ENCODE measurements at regions not wholly inside any gene's neighbourhood (a gene's known extent, or its start where the extent isn't known, plus 50 kb on each side); places are given as distances from the start of the nearest gene placed in this dataset.
A peak's percentile ranks its signal among the peaks of the same experiment; 100 is the strongest.
"Not testable (repeated sequence)": the region's sequence is repeated elsewhere in the genome, so short reads cannot be mapped to it uniquely, and the experiment has no call there.

- DNase-seq (ENCODE audit: low spot score): no peak
- no peak for FAIRE-seq
Observed at GRCh38 chr5:24112420-24112819, 532.4 kb downstream of the CDH10 start.

GRCh38 chr5:24118351-24118750 is 526.4 kb downstream of the CDH10 start:
- DNase-seq (ENCODE audit: low spot score): no peak
- no peak for FAIRE-seq

GRCh38 chr5:24135536-24135935 is 509.2 kb downstream of the CDH10 start:
- FAIRE-seq (no peak), DNase-seq (ENCODE audit: low spot score) (no peak)

GRCh38 chr5:24141046-24141445 is 503.7 kb downstream of the CDH10 start:
- no peak for DNase-seq (ENCODE audit: low spot score)
- FAIRE-seq: no peak

GRCh38 chr5:24142341-24142740 is 502.4 kb downstream of the CDH10 start:
- DNase-seq (ENCODE audit: low spot score) (no peak), FAIRE-seq (no peak)

- no peak for DNase-seq (ENCODE audit: low spot score)
- FAIRE-seq: no peak
Observed at GRCh38 chr5:24145806-24146205, 499.0 kb downstream of the CDH10 start.

- FAIRE-seq: no peak
Observed at GRCh38 chr5:24161559-24161958, 483.2 kb downstream of the CDH10 start.

GRCh38 chr5:24162343-24162742 is 482.4 kb downstream of the CDH10 start:
- FAIRE-seq: no peak
- no peak for DNase-seq (ENCODE audit: low spot score)

More at GRCh38 chr5:24161559-24161958, 483.2 kb downstream of the CDH10 start:
- peak; percentile 6 for DNase-seq (ENCODE audit: low spot score)

- FAIRE-seq (peak; percentile 32), DNase-seq (ENCODE audit: low spot score) (peak; percentile 9)
Observed at GRCh38 chr5:24163091-24163490, 481.7 kb downstream of the CDH10 start.

GRCh38 chr5:24167806-24168205 is 477.0 kb downstream of the CDH10 start:
- FAIRE-seq (no peak), DNase-seq (ENCODE audit: low spot score) (no peak)

GRCh38 chr5:24170026-24170425 is 474.8 kb downstream of the CDH10 start:
- DNase-seq (ENCODE audit: low spot score) (no peak), FAIRE-seq (no peak)

- FAIRE-seq: peak; percentile 32
- not testable (repeated sequence) for DNase-seq (ENCODE audit: low spot score)
Observed at GRCh38 chr5:24170930-24171329, 473.8 kb downstream of the CDH10 start.

- no peak for DNase-seq (ENCODE audit: low spot score)
- no peak for FAIRE-seq
Observed at GRCh38 chr5:24177821-24178220, 467.0 kb downstream of the CDH10 start.

GRCh38 chr5:24183981-24184380 is 460.8 kb downstream of the CDH10 start:
- FAIRE-seq (no peak), DNase-seq (ENCODE audit: low spot score) (no peak)

GRCh38 chr5:24188216-24188925 is 456.4 kb downstream of the CDH10 start:
- DNase-seq (ENCODE audit: low spot score) (no peak), FAIRE-seq (no peak)

GRCh38 chr5:24196789-24197188 is 448.0 kb downstream of the CDH10 start:
- no peak for FAIRE-seq
- DNase-seq (ENCODE audit: low spot score): no peak

- DNase-seq (ENCODE audit: low spot score) (no peak), FAIRE-seq (no peak)
Observed at GRCh38 chr5:24208686-24209106, 436.1 kb downstream of the CDH10 start.

GRCh38 chr5:24215114-24215513 is 429.7 kb downstream of the CDH10 start:
- DNase-seq (ENCODE audit: low spot score): no peak
- FAIRE-seq: no peak

- DNase-seq (ENCODE audit: low spot score): peak; percentile 8
- FAIRE-seq: no peak
Observed at GRCh38 chr5:24222876-24223275, 421.9 kb downstream of the CDH10 start.

GRCh38 chr5:24225051-24225450 is 419.7 kb downstream of the CDH10 start:
- FAIRE-seq (no peak), DNase-seq (ENCODE audit: low spot score) (no peak)

GRCh38 chr5:24226479-24226878 is 418.3 kb downstream of the CDH10 start:
- DNase-seq (ENCODE audit: low spot score) (peak; percentile 14), FAIRE-seq (no peak)

- not testable (repeated sequence) for DNase-seq (ENCODE audit: low spot score); FAIRE-seq
Observed at GRCh38 chr5:24227881-24228280, 416.9 kb downstream of the CDH10 start.

- FAIRE-seq: no peak
- DNase-seq (ENCODE audit: low spot score): no peak
Observed at GRCh38 chr5:24232041-24232440, 412.7 kb downstream of the CDH10 start.

Measured in urothelium cell line (cell line).